Renal cortical epithelial cell (primary cell): ENCODE measurements at regions not wholly inside any gene's neighbourhood (a gene's known extent, or its start where the extent isn't known, plus 50 kb on each side); places are given as distances from the start of the nearest gene placed in this dataset.

Source experiments
- DNase-seq: peaks from one replicate; pipeline ENCODE4 v3.0.0-alpha.2; 2011; ENCODE audit warnings: low read depth

DNA sequence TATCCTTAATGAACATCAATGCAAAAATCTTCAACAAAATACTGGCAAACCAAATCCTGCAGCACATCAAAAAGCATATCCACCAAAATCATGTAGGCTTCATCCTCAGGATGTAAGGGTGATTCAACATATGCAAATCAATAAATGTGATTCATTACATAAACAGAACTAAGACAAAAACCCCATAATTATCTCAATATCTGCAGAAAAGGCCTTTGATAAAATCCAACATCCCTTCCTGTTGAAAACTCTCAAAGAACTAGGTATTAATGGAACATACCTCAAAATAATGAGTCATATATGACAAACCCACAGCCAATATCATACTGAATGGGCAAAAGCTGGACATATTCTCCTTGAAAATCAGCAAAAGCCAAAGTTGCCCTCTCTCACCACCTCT, 54.6 kb upstream of the DEPDC1 start:
- DNase-seq = no peak

DNA sequence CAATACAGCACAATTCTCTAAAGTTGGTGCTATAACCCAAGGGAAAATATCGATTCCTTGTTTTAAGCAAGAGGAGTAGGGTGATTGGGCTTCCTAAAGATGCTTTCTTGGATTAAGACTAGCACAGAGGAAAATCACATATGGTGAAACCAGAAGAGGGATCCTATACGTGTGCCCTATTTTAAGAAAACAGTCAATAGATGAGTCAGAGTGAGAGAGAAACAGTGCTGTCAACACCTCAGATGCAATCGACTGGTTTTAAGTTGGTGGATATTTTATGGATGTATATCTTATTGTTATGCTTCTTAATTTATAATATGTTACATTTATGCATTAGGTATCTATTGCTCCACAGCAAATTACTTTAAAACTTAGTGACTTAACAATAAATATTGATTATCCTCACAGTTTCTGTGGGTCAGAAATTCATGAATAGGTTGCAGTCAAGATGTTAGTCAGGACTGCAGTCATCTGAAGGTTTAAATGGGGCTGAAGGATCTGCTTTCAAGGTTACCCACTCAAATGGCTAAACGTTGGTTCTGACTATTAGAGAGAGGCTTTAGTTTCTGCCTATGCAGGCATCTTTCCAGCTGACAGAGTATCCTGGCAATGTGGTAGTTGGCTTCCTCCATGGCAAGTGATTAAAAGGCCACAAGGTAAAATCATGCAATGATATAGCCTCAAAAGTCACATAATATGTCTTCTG, 61.6 kb upstream of the DEPDC1 start:
- no peak for DNase-seq

DNA sequence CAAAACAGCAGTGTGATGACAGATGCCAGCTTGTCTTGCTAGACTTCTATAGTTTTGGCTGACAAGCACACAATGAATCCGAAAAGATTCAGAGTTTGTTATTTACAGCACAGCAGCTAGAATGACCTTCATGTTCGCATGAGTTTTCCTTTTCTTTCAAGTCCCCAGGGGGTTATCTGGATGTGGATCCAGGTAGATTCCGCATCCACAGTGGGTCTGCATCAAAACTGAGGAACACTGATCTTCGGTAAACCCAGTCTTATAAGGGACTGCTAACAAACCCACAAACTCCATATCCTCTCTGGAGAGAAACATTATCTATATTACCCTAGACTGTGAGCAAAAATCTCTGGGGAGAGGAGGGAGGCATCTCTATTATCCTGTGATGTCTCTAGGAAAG, 69.0 kb upstream of the DEPDC1 start:
- no peak for DNase-seq

DNA sequence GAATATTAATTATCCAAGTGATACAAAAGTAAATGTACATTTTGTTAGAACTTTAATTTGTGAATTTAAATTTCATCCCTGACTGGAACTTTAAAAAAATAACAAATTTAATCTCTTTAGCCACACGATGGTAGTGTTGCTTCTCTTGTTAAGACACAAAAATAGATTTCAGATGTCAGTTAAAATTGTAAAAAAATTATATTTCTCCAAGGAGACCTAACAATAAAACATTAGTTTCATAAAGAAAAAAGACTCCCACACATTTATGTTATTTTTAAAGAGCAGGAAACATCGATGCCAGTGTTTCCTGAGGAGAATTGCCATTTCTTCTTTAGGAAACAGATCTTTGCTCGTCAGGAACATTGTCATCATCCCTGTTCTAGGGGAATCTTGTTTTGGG, 74.0 kb upstream of the DEPDC1 start:
- DNase-seq = no peak

DNA sequence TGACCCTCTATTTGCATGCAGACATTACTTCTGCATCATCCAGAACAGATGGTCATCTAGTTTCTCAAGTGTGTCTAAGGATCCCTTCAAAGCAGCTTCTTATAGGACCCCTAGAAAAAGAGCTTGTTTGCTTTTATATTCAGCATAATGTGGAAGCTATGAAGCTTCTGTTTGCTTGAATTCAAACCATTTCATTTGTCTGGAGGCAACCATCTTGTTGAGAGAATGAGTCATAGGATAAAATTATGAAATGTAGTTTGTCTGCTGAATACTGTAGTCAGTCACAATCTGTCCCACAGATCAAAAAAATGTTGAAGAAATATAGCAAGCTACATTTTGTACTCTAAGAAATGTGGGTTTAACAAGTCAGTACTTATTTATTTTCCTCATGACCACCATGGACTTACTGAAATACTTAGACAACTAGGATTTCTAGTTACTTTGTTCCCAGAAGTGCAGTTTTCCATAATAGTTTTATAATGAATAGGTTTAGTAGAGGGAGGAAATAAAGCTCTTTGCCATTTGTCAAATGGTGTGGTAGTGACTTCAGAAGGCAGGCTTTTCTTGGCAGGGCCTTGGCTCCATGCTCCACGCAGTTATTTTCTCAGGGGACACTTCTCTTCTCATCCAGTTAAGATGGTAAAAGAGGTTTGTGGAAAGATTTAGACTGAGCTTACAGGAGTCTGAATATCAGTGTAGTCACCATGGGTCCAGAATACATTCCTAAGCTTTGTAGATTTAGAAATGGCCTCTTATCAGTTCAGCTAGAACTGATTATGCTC, 74.8 kb upstream of the DEPDC1 start:
- no peak for DNase-seq

DNA sequence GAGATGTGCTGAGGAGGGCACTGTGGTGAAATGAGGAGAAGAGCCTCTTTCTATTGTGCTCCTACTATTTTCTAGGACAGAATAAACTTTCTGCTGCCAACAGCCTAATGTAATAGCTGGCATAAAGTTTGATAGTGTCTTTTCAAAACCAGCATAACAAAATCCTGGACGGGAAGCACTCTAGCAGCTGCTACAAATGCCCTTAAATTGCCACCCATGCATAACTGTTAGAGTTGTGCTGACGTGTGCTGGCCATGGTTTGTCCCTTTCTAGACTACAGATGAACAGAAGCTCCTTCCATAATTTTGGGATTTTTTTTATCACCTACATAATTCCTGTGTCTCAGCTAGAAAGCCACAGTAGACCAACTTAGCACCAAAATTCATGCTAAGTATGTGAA, 88.5 kb upstream of the DEPDC1 start:
- no peak for DNase-seq

DNA sequence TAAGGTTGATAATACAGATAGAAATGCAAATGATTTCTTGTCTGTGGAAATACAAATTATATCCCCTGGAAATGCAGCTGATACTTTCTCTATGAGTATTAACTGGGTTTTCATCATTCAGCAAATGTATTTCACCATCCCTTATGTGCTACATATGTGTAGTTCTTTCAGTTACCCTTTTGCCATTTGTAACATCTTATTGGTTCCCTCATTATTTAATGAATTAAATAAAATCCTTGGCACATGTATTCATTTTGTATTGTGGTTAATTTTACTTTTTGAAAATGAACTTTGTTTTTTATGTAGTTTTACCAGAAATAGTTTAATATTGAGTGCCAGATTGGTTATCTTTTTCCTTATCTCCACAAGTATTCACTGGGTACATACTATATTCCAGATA, 89.9 kb upstream of the DEPDC1 start:
- DNase-seq = no peak

DNA sequence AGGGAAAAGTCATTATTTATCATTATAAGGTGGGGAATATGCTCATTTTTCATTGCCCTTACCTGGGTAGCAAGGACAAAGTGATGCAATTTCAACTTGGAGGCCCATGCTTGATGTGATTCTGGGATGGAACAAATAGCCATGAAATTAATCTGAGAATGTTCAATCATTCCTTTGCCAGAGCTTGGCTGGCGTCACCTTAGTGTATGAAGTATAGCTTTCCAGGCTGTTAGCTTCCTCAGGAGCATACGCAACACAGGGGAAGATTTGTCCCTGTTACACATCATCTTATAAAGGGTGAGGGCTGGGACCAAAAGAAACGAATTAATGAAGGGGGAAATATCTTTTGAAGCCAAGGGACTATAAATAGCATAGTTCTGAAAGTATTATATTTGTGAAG, 91.4 kb upstream of the DEPDC1 start:
- no peak for DNase-seq

DNA sequence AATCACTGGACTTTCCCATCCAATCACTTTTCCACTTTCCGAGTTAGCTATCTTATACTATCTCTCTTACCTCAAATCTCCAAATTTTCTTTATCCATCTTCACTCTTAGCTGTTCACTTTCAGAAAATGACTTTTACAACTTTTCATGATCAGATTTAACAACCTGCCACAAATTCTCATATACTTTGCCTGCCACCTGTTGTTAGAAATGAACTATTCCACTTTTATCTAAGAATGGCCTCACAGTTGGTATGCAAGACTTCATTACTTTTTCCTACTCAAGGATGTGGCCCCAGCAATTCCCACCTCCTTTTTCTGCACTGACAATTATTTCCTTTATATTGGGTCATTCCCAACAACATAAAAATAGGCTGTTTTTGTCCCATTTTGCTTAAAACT, 93.6 kb upstream of the DEPDC1 start:
- peak; percentile 15 for DNase-seq

DNA sequence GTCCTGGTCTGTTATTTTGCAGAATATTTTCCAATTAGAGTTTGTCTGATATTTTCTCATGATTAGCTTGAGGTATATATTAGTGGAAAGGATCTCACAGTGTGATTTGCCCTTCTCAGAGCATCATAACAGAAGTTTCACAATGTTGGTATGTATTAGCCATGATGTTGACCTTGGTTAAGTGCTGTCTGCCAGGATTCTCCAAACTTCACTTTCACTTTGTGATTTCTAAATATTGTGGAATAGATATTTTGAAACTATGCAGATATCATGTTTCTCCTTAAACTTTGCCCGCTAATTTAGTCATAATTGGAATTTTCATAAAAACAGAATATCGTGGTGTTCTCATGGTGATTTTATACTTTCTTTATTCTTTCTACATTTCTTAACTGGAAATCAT, 98.0 kb upstream of the DEPDC1 start:
- DNase-seq = no peak

DNA sequence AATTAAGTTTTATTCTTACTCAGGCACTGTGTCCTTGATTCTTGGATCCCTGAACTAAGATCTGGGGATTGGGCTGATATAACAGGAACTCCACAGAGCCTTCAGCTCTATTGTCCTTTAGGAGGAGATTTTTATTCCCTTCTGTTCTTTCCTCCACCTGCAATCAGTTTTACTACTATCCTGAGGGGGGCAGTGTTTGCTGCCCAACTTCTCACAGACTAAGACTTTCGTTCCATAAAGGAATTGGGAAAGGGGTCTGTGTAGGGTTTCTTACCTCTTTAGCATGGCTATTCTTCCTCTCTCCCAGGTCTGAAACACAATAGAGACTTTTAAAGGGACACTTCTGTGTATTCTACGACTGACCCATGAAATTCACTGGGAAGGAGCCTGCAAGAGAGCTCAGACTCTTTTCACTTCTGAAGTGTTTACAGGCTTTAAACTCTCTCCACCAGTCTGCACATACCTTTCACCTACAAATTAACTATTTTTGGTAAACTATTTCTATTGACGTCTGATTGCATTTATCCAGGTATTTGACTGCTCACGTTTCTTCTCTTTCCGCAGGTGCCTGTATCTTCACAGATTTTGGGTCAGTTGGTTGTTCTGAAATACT, 103.3 kb upstream of the DEPDC1 start:
- peak; percentile 25 for DNase-seq

DNA sequence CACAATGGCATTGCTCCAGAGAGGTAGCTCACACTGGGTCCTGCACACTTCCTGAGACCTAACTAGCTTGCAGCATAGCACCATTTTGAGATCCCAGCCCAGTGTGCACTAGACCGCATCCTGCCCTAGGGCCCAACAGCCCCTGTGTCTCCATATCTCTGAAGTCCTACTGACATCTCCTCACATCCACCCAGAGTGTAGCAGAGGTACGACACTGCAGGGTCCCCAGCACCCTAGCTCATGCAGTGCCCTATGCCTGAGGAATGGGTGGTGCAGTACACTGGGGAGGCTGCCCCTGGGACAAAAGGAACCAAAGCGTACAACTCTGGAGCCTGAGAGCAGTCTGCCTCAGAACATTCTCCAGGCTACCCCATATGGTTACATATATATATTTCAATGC, 111.4 kb upstream of the DEPDC1 start:
- no peak for DNase-seq

DNA sequence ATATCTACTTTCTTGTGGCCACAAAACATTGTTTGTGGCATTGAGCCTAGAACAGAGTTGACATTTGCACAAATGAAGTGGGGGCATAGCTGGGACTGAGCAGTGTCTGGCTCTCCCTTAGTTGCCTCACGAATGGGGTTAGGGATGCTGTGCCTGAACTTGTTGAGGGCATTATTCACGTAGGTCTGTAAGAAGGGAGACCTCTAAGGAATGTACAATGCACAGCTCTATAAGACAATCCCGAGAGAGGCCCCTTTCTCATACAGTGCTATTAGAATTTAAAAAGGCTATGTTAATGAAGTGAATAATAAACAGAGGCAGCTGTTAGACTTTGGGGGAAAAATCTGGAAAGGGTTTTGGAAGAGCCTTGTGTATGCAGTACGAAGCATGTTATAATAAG, 118.4 kb upstream of the DEPDC1 start:
- DNase-seq = no peak

DNA sequence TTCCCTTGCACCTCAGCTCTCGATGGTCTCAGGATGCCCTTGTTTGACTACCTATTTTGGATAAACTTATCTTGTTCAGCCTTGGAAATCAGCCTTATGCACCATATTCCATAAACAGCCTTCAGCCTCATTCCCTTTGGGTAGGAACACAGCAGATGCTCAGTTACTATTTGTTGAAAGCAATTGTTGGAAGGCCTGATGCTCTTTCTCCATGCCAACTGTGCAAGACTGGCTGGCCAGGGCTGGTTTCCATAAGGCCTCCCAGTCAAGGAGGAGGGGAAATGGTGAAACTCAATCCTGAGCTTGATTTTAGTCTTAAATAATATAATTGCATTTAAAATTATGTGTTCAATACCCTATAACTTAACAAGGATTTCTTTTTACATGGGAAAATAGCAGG, 121.1 kb upstream of the DEPDC1 start:
- no peak for DNase-seq

DNA sequence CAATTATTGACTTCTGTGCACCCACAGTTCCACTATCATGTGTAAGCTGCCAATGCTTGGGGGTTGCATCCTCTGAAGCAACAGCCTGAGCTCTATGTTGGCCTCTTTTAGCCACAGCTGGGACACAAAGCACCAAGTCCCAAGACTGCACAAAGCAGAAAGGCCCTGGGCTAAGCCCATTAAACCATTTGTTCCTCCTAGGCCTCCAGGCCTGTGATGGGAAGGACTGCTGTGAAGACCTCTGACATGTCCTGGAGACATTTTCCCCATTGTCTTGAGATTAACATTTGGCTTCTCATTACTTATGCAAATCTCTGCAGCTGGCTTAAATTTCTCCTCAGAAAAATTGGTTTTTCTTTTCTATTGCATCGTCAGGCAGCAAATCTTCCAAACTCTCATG, 123.7 kb upstream of the DEPDC1 start:
- DNase-seq = no peak

DNA sequence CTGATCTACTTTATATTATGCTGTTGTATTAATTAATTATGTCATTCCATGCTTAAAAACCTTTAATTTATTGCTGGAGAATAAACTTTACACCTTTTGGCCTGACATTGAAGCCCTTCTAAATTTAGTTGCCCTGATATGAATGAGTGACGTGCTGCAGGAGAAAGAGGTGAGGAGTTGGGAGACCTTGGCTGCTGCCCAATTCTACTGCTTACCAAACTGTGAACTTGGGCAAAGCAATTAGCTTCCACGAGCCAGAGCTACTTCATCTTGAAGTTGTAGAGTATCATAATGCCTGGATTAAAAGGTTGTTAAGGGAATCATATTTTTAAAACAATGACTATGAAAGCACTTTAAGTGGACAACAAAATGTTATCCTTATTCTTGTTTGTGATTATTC, 126.8 kb upstream of the DEPDC1 start:
- peak; percentile 75 for DNase-seq

DNA sequence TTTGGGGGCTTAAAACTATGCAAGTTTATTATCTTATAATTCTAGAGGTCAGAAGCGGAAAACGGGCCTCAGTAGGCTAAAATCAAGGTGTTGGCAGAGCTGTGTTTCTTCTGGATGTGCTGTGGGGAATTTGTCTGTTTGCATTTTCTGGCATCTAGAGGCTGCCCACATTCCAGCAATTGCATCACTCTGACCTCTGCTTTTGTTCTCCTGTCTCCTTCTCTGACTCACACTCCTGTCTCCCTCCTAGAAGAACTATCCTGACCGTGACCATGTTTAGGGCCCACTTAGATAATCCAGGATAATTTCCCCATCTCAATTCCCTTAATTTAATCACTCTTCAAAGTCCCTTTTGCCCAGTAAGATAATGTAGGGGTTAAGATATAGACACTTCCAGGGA, 127.4 kb upstream of the DEPDC1 start:
- DNase-seq = peak; percentile 90

DNA sequence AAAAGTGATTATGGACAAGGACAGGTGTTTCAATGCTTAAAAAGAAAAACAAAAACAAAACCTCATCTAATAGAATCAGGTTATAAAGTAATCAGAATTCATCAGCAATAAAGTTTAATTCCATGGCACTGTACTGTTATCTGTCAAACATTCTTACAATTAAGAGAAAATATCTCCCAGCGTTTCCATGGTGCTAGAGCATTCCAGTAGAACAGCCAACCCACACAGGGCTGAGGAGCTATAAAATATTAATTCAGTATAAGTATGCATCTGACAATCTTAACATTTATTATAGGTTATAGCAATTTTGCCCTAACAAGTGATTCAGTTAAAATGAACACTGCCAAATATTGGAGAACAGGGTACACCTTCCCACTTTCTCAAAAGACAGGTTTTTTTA, 128.7 kb upstream of the DEPDC1 start:
- DNase-seq = no peak

DNA sequence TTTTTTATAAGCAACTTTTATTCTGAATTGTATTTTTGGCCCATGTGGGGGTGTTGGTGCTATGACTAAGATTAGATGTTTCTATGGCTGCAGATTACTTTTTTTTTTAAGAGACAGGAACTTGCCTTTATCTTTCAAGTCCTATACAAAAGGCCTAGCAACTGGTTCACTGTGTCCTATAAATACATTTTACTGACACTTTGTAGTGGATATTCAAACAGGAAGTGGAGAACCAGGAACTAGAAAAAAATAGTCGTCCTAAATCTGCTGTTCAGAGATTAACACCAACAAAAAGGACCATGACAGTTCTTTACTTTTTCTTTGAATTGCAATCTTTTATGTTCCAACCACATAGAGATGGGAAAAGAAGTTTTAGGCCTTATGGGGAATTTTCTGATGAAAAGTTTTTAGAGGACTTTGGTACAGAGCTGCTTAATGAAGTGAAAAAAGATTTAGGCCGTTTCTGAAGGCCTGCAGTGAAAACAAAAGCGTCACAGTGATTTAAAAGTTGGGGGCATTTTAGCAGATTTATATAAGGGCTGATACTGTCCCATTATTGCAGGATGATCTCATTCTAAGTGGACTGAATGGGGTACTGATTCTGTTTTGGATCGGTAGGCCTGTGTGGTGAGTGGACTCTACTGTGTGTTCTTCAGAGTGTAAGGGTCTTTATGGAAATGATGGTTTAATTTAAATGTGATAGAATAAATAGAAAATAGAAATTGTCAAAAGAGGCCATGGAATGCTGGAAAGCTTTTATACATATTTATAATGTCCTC, 136.4 kb upstream of the DEPDC1 start:
- DNase-seq = no peak

DNA sequence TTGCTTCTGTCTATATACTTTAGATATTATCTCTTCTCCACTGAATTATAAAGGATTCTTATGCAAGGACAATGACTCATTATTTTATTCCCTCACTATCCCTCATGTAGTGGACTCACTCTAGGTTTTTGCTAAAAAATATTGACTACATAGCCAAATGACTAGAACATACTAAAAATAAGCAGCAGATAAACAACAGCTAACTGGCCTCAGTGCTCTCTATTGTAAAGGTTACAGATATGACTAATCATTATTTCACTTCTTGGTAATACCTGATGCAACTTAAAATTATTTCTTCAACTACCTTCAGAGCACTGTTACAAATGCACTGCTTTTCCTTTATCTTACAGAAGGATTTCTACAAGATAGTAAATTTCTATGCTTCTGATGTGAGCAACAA, 147.6 kb upstream of the DEPDC1 start:
- DNase-seq = no peak

DNA sequence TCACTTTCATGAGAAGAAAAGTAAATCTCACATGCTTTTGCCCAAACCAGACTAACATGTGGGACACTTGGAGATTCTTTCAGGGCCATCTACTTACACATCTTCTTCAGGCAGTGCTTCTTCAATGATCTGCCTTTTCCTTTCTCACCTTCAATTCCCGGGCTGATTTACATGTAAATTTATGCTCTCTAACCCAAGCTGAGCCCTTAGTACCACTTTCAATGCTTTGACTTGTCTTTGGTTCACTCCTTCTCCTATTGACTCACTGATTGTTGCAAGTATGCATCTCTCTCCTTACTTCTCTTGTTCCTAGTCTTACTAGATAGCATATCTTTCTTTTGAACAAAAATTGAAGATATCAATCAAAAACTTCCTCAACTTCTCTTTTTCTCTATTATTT, 154.2 kb upstream of the DEPDC1 start:
- no peak for DNase-seq

DNA sequence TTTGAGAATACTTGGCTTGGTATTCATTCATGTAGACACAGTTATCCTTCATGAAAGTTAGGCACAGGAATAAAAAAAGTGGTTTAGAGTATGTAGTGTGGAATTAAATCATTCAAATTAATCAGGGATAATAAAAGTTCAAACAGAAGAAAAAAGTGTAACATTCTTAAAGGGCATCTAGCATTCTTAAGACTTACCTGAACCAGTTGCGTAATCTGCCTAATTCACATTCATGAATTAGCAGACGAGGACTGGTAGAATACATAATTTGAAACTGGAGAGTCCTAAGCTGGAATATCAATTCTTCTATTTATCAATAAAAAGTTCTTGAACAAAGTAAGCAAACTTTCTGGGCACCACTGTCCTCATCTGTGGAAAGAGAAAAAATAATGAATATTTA, 157.0 kb upstream of the DEPDC1 start:
- DNase-seq = no peak

DNA sequence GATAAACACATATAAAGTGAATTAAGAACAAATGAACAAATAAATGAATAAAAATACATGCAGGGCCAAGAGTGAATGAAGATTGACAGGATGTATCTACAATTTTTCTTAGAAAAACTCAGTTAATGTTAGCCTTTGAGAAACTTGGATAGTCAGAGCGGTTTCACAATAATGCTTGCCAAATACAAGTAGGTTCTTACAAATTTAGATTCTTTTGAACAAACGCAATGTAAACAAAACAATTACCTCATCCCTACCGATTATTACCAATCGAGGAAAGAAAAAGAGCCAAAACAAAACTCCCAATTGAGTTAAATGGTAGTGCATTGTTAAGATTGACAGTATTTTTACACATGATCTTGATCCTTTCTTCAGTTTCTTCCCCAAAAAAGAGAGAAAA, 176.9 kb upstream of the DEPDC1 start:
- no peak for DNase-seq
